GM12865 (cell line): ENCODE measurements at regions not wholly inside any gene's neighbourhood (a gene's known extent, or its start where the extent isn't known, plus 50 kb on each side); places are given as distances from the start of the nearest gene placed in this dataset.

Experiments
- DNase-seq: peaks from one replicate; pipeline ENCODE4 v3.0.0; 2010; ENCODE audit warnings: low read depth
- H3K4me3 ChIP-seq: 2 replicates; pipeline ENCODE4 v1.5.1; 2011; ENCODE audit warnings: mild to moderate bottlenecking, low read depth, low read length, control low read depth
- TF ChIP-seq, protein P1 (sequence below): IDR thresholded peaks from 2 replicates; pipeline ENCODE4 v1.5.1; 2011; ENCODE audit warnings: low read length, control low read depth, low read depth, inconsistent platforms; ENCODE audit not compliant: insufficient read depth; ENCODE audit errors: missing control alignments

DNA sequence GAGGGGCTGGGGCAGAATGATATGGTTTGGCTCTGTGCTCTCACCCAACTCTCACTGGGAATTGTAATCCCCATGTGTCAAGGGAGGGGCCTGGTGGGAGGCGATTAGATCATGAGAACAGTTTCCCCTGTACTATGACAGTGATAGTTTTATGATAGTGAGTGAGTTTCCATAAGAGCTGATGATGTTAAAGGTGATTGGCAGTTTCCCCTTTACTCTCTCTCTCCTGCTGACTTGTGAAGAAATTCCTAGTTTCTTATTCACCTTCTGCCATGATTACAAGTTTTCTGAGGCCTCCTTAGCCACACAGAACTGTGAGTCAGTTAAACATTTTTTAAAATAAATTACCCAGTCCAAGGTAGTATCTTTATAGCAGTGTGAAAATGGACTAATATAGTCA is 120.4 kb upstream of the CDH9 start:
- H3K4me3 ChIP-seq: no peak overlapping the region
- TF ChIP-seq, protein P1, sequence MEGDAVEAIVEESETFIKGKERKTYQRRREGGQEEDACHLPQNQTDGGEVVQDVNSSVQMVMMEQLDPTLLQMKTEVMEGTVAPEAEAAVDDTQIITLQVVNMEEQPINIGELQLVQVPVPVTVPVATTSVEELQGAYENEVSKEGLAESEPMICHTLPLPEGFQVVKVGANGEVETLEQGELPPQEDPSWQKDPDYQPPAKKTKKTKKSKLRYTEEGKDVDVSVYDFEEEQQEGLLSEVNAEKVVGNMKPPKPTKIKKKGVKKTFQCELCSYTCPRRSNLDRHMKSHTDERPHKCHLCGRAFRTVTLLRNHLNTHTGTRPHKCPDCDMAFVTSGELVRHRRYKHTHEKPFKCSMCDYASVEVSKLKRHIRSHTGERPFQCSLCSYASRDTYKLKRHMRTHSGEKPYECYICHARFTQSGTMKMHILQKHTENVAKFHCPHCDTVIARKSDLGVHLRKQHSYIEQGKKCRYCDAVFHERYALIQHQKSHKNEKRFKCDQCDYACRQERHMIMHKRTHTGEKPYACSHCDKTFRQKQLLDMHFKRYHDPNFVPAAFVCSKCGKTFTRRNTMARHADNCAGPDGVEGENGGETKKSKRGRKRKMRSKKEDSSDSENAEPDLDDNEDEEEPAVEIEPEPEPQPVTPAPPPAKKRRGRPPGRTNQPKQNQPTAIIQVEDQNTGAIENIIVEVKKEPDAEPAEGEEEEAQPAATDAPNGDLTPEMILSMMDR: no peak
- DNase-seq: no peak

DNA sequence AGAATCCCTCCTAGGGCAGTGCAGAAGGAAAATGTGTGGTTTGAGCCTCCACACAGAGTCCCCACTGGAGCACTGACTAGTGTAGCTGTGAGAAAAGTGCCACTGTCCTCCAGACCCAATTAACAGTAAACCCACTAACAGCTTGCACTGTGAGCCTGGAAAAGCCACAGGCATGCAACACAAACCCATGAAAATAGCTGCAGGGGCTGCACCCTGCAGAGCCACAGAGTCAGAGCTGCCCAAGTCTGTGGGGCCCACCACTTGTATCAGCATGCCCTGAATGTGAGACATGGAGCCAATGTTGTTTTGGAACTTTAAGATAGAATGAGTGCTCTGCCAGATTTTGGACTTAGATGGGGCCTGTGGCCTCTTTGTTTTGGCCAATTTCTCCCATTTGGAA is 119.8 kb upstream of the CDH9 start:
- DNase-seq: no peak
- H3K4me3 ChIP-seq: no peak overlapping the region
- TF ChIP-seq, protein P1: no peak

GRCh38 chr5:27144456-27144855 is 106.1 kb upstream of the CDH9 start:
- TF ChIP-seq, protein P1: no peak
- H3K4me3 ChIP-seq: no peak overlapping the region
- no peak for DNase-seq

GRCh38 chr5:27140831-27141230 is 102.4 kb upstream of the CDH9 start:
- no peak overlapping the region for H3K4me3 ChIP-seq
- DNase-seq: no peak
- TF ChIP-seq, protein P1: no peak

DNA sequence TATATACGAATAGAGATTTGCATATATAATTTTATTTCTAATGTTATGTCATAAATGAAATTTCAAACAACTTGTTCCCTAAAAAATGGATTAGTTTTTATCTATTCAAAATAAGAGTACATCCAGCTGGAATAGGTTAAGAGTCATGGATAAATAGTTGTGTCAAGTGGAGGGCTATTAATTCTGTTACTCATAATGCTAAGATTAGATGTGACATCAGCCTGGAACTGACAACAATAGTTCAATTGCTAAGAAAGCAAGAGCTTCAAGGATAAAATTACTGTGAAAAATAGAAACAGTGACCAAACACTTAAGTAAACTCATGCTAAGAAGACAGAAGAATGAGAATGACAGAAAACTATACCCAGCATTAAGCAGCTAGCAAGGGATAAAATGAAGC is 92.2 kb upstream of the CDH9 start:
- TF ChIP-seq, protein P1: no peak
- DNase-seq: no peak

GRCh38 chr5:27129926-27130325 is 91.5 kb upstream of the CDH9 start:
- TF ChIP-seq, protein P1: no peak
- DNase-seq: no peak
- H3K4me3 ChIP-seq: no peak overlapping the region

More for the DNA sequence above, 92.2 kb upstream of the CDH9 start:
- no peak overlapping the region for H3K4me3 ChIP-seq

DNA sequence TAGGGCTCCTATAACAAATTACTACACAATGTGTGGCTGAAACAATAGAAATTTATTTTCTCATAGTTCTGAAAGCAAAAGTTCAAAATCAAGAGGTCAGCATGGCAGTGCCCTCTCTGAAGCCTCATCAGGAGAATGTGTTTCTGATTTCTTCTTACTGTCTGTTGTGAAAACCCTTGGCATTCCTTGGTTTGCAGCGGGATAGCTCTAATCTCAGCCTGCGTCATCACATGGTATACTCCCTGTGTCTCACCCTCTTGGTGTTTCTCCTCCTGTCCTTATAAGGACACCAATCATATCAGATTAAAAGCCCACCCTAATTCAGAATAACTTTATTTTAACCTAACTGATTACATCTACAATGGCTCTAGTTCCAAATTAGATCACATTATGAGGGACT is 87.5 kb upstream of the CDH9 start:
- no peak for DNase-seq
- TF ChIP-seq, protein P1: no peak

More for the DNA sequence above, 87.5 kb upstream of the CDH9 start:
- H3K4me3 ChIP-seq: no peak overlapping the region
